ENCODE measurements at regions not wholly inside any gene's neighbourhood (a gene's known extent, or its start where the extent isn't known, plus 50 kb on each side); places are given as distances from the start of the nearest gene placed in this dataset.

GRCh38 chr7:16232273-16232672, 189.1 kb downstream of the CRPPA start:
- TF ChIP-seq CTCF (conservative IDR thresholded peaks at IDR 0.05; ENCODE audit: low read depth, low read length) (no peak), EZH2 (IDR thresholded peaks at IDR 0.05; ENCODE audit: borderline replicate concordance, low read depth, low read length, poor library complexity, severe bottlenecking) (no peak)

All from A673 (cell line).